MCF 10A (cell line): ENCODE measurements at regions not wholly inside any gene's neighbourhood (a gene's known extent, or its start where the extent isn't known, plus 50 kb on each side); places are given as distances from the start of the nearest gene placed in this dataset.

Experiments used
- BruUV-seq: library from RNA; stranded (reverse); fragments of 400-500 nt; replicated peaks from 2 replicates; lab custom pipeline; 2021; lab: Mats Ljungman, UMichigan
- CTCF ChIA-PET: fragments of 300-600 bp; sonication (Branson Sonifier 250); formaldehyde crosslinking; extraction: SDS; loops from one replicate; lab custom pipeline; 2021; ENCODE audit warnings: antibody characterized with exemption, inconsistent platforms; lab: Yijun Ruan, JAX
- POLR2A ChIA-PET: fragments of 300-600, 350-650 bp; sonication (Branson Sonifier 250); formaldehyde crosslinking; extraction: SDS; loops from one replicate; lab custom pipeline; 2020; ENCODE audit warnings: antibody characterized with exemption, inconsistent platforms; lab: Yijun Ruan, JAX
- DNase-seq: peaks from one replicate; pipeline ENCODE4 v3.0.0-alpha.2; 2018; ENCODE audit not compliant: unreplicated experiment
- H3K27ac Mint-ChIP-seq: one replicate; pipeline ENCODE4 v1.8.0; 2022; ENCODE audit warnings: mild to moderate bottlenecking, low read depth, mixed read lengths; ENCODE audit not compliant: unreplicated experiment
- H3K27me3 Mint-ChIP-seq: one replicate; pipeline ENCODE4 v1.8.0; 2022; ENCODE audit warnings: mixed read lengths; ENCODE audit not compliant: insufficient read depth, unreplicated experiment
- H3K36me3 Mint-ChIP-seq: one replicate; pipeline ENCODE4 v1.8.0; 2022; ENCODE audit warnings: mild to moderate bottlenecking, moderate library complexity, mixed read lengths; ENCODE audit not compliant: insufficient read depth, unreplicated experiment
- H3K4me1 Mint-ChIP-seq: one replicate; pipeline ENCODE4 v1.8.0; 2022; ENCODE audit warnings: mixed read lengths; ENCODE audit not compliant: insufficient read depth, unreplicated experiment
- H3K4me3 Mint-ChIP-seq: one replicate; pipeline ENCODE4 v1.8.0; 2022; ENCODE audit warnings: mild to moderate bottlenecking, moderate library complexity, mixed read lengths; ENCODE audit not compliant: unreplicated experiment
- H3K9me3 Mint-ChIP-seq: one replicate; pipeline ENCODE4 v1.8.0; 2022; ENCODE audit warnings: mixed read lengths; ENCODE audit not compliant: unreplicated experiment
- CTCF ChIP-seq: fragments of 200-600 bp; IDR thresholded peaks from one replicate; pipeline ENCODE4 v1.8.0; 2022; ENCODE audit warnings: antibody characterized with exemption, mild to moderate bottlenecking; ENCODE audit not compliant: unreplicated experiment
- intact Hi-C: fragments of 100-400 bp; cut with micrococcal nuclease; formaldehyde crosslinking; loops from 2 replicates; pipeline ENCODE4 v1.14.1; 2022

GRCh38 chr17:6340708-6341107, 94.2 kb downstream of the AIPL1 start:
- BruUV-seq, result no TSS peak
- no peak overlapping the region for H3K27ac Mint-ChIP-seq
- no peaks in the 10 kb centered on the region for H3K36me3 Mint-ChIP-seq
- CTCF ChIA-PET, result no interaction called here
- no peaks in the 10 kb centered on the region for H3K4me1 Mint-ChIP-seq
- no peak for TF ChIP-seq CTCF
- H3K4me3 Mint-ChIP-seq, result no peak overlapping the region
- H3K27me3 Mint-ChIP-seq, result peaks cover 60% of the 10 kb centered on the region
- DNase-seq, result no peak
- intact Hi-C loops, result no loop called here
- POLR2A ChIA-PET, result no interaction called here
- H3K9me3 Mint-ChIP-seq, result no peaks in the 10 kb centered on the region

- no peaks in the 10 kb centered on the region for H3K9me3 Mint-ChIP-seq
- CTCF ChIA-PET, result no interaction called here
- no peak overlapping the region for H3K27ac Mint-ChIP-seq
- no peak overlapping the region for H3K4me3 Mint-ChIP-seq
- BruUV-seq, result no TSS peak
- no peak for TF ChIP-seq CTCF
- no peaks in the 10 kb centered on the region for H3K36me3 Mint-ChIP-seq
- POLR2A ChIA-PET, result no interaction called here
- peak; percentile 35 for DNase-seq
- H3K27me3 Mint-ChIP-seq, result peaks cover 80% of the 10 kb centered on the region
- H3K4me1 Mint-ChIP-seq, result no peaks in the 10 kb centered on the region
- intact Hi-C loops, result no loop called here
Observed at GRCh38 chr17:6334386-6334785, 100.5 kb downstream of the AIPL1 start.

DNA sequence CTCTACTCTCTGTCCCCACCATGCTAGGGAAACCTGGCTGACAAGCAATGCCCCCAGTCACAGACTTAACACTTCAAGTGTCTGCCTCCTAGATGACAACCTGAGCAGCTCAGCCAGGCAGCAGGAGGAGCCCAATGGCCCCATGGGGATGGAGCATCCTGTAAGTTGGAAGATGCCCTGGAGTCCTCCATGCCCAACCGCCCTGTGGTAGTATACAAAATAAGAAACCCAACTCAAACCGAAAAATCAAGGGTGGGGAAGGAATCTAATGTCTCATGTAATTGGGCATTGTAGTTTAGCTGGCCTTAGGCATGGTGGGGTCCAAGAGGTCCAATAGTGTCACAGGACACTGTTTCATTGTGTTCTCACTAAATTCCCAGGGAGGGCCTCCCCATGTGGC, 104.0 kb downstream of the AIPL1 start:
- intact Hi-C loops, result no loop called here
- BruUV-seq, result no TSS peak
- Mint-ChIP-seq H3K27ac (no peak overlapping the region), H3K9me3 (no peaks in the 10 kb centered on the region), H3K36me3 (no peaks in the 10 kb centered on the region), H3K4me1 (no peaks in the 10 kb centered on the region), H3K27me3 (peaks cover 84% of the 10 kb centered on the region), H3K4me3 (no peak overlapping the region)
- no peak for DNase-seq
- CTCF ChIA-PET, result interaction anchor here (0.7 kb wide), 1 partner anchor 25 kb away, joined by 4 read pairs; no protein-coding TSS in a partner anchor
- POLR2A ChIA-PET, result interaction anchor here (0.6 to 1.0 kb wide), 2 partner anchors 57 to 149 kb away, joined by 3 read pairs; no protein-coding TSS in a partner anchor
- no peak for TF ChIP-seq CTCF

GRCh38 chr17:6328279-6328678, 106.6 kb downstream of the AIPL1 start:
- peak; percentile 17 for DNase-seq
- no peak for TF ChIP-seq CTCF
- intact Hi-C loops, result no loop called here
- Mint-ChIP-seq H3K9me3 (no peaks in the 10 kb centered on the region), H3K27me3 (peaks cover 92% of the 10 kb centered on the region), H3K36me3 (no peaks in the 10 kb centered on the region), H3K4me1 (no peaks in the 10 kb centered on the region), H3K4me3 (no peak overlapping the region), H3K27ac (no peak overlapping the region)
- ChIA-PET CTCF (no interaction called here), POLR2A (no interaction called here)
- BruUV-seq, result no TSS peak
